Right lobe of liver (tissue), 4 donors: ENCODE measurements at regions not wholly inside any gene's neighbourhood (a gene's known extent, or its start where the extent isn't known, plus 50 kb on each side); places are given as distances from the start of the nearest gene placed in this dataset.

Experiments
- CTCF ChIP-seq, 4 donors: fragments of 200-600 bp in 3 of 4; fragments of 450-650 bp in 1 of 4; IDR thresholded peaks; one replicate each; pipeline versions ENCODE4 v1.5.1 to v1.8.0; 2016 to 2022; ENCODE audit warnings: antibody characterized with exemption in 4 of 4, mild to moderate bottlenecking in 2 of 4
- POLR2A ChIP-seq: fragments of 450-650 bp; IDR thresholded peaks from one replicate; pipeline ENCODE4 v1.6.1; 2017; ENCODE audit warnings: antibody characterized with exemption, mild to moderate bottlenecking
- donor health status: DM: no; HTN: no; CAD: no.
- donor health status: DM: no; HTN: no; CAD: no.
- donor health status: DM: no; HTN: yes; CAD: no.

- TF ChIP-seq POLR2A (no peak), CTCF (IDR thresholded peaks at IDR 0.05) (peak; percentile 38 to 54 (median 46))
These were observed 273.7 kb upstream of the KYNU start for GRCh38 chr2:142603759-142604158.
